ENCODE measurements at regions not wholly inside any gene's neighbourhood (a gene's known extent, or its start where the extent isn't known, plus 50 kb on each side); places are given as distances from the start of the nearest gene placed in this dataset.
"Not testable (repeated sequence)": the region's sequence is repeated elsewhere in the genome, so short reads cannot be mapped to it uniquely, and the experiment has no call there.

DNA sequence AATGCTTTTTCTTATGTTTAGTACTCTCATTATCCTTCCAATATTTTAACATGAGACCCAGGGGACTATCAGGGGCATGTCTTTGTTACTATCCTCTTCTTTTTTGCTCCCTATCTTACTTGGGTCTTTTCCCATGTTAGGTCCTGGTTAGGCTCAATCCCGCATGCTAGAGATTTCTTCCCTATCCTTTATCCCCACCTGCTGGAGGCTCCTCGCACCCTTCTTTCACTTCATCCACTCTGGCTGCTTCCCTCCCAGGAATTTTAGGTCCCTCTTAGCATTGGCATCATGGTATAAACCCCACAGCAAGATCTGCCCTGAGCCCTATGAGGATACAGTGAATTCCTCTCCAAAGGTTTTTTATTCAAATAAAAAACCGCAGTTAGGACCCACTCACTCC is 567.3 kb downstream of the ANKRD30B start:
- TF ChIP-seq EZH2 (IDR thresholded peaks at IDR 0.05; ENCODE audit: low read length, unreplicated experiment); EZH2phosphoT487 (IDR thresholded peaks at IDR 0.05; ENCODE audit: borderline replicate concordance, low read length): not testable (repeated sequence)

Measured in PC-3 (cell line).